Ovary (tissue), 3 donors: ENCODE measurements at regions not wholly inside any gene's neighbourhood (a gene's known extent, or its start where the extent isn't known, plus 50 kb on each side); places are given as distances from the start of the nearest gene placed in this dataset.

ENCODE experiments used
- EP300 ChIP-seq: sonication (generic); formaldehyde crosslinking; IDR thresholded peaks from one replicate; pipeline ENCODE4 v1.6.1; 2017; ENCODE audit warnings: antibody characterized with exemption
- POLR2A ChIP-seq: fragments of 450-650 bp; IDR thresholded peaks from one replicate; pipeline ENCODE4 v1.6.1; 2017; ENCODE audit warnings: antibody characterized with exemption, mild to moderate bottlenecking, moderate library complexity
- TF ChIP-seq, protein P1 (sequence below), 3 donors: fragments of 450-650 bp in 2 of 3; fragments of 200-600 bp in 1 of 3; IDR thresholded peaks; one replicate each; pipeline versions ENCODE4 v1.5.1 to v1.8.0; 2016 to 2022; ENCODE audit warnings: antibody characterized with exemption in 3 of 3, mild to moderate bottlenecking in 1 of 3
- donor health status: DM: no; HTN: no; CAD: no.

DNA sequence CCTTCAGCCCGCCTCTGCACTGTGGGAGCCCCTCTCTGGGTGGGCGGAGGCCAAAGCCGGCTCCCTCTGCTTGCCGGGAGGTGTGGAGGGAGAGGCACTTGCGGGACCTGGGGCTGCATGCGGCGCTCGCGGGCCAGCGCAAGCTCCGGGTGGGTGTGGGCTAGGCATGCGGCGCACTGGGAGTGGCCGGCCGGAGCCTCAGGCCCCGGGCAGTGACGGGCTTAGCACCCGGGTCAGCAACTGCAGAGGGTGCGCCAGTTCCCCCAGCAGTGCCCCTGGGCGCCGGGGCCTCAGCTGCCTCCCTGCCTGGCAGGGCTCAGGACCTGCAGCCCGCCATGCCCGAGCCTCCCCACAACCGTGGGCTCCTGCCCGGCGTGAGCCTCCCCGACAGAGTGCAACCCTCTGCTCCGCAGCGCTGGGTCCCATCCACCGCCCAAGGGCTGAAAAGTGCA lies 98.9 kb upstream of the POU1F1 start:
- TF ChIP-seq, protein P1, sequence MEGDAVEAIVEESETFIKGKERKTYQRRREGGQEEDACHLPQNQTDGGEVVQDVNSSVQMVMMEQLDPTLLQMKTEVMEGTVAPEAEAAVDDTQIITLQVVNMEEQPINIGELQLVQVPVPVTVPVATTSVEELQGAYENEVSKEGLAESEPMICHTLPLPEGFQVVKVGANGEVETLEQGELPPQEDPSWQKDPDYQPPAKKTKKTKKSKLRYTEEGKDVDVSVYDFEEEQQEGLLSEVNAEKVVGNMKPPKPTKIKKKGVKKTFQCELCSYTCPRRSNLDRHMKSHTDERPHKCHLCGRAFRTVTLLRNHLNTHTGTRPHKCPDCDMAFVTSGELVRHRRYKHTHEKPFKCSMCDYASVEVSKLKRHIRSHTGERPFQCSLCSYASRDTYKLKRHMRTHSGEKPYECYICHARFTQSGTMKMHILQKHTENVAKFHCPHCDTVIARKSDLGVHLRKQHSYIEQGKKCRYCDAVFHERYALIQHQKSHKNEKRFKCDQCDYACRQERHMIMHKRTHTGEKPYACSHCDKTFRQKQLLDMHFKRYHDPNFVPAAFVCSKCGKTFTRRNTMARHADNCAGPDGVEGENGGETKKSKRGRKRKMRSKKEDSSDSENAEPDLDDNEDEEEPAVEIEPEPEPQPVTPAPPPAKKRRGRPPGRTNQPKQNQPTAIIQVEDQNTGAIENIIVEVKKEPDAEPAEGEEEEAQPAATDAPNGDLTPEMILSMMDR (IDR thresholded peaks at IDR 0.05), result no peak
- no peak for TF ChIP-seq POLR2A
- TF ChIP-seq EP300, result no peak
